ENCODE measurements at regions not wholly inside any gene's neighbourhood (a gene's known extent, or its start where the extent isn't known, plus 50 kb on each side); places are given as distances from the start of the nearest gene placed in this dataset.

DNA sequence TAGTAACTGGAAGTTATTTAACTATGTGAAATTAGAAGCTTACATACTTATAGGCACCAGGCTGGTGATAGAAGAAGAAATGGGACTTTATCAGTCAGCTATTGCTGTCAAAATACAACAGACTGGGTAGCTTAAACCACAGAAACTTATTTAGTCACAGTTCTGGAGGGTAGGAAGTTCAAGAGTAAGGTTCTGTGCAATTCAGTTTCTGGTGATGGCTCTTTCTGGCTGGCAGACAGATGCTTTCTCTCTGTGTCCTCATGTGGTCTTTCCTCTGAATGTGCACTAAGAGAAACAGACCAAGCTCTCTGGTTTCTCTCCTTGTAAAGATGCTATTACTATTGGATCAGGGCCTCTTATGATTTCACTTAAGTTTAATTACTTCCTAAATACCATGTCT, 92.1 kb upstream of the ANKRD50 start:
- TF ChIP-seq POLR2A (IDR thresholded peaks at IDR 0.05): no peak
- TF ChIP-seq, protein P1, sequence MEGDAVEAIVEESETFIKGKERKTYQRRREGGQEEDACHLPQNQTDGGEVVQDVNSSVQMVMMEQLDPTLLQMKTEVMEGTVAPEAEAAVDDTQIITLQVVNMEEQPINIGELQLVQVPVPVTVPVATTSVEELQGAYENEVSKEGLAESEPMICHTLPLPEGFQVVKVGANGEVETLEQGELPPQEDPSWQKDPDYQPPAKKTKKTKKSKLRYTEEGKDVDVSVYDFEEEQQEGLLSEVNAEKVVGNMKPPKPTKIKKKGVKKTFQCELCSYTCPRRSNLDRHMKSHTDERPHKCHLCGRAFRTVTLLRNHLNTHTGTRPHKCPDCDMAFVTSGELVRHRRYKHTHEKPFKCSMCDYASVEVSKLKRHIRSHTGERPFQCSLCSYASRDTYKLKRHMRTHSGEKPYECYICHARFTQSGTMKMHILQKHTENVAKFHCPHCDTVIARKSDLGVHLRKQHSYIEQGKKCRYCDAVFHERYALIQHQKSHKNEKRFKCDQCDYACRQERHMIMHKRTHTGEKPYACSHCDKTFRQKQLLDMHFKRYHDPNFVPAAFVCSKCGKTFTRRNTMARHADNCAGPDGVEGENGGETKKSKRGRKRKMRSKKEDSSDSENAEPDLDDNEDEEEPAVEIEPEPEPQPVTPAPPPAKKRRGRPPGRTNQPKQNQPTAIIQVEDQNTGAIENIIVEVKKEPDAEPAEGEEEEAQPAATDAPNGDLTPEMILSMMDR (IDR thresholded peaks at IDR 0.05): no peak

Data from testis (tissue), 2 donors.